A549 (cell line): ENCODE measurements at regions not wholly inside any gene's neighbourhood (a gene's known extent, or its start where the extent isn't known, plus 50 kb on each side); places are given as distances from the start of the nearest gene placed in this dataset.

Experiments
- ATAC-seq, 2 experiments: fragments of 200-7000 bp in 1 of 2; fragments of >200 bp in 1 of 2; cut with Nextera tagmentation in 1 of 2; cut with Tn5 transposase in 1 of 2; 3 replicates each; pipeline versions ENCODE4 v1.8.0 to v1.9.1; 2018 to 2020; ENCODE audit warnings: mild to moderate bottlenecking in 1 of 2, moderate library complexity in 1 of 2
- CTCF ChIA-PET: fragments of 300-600 bp; sonication (Branson Sonifier 250); formaldehyde crosslinking; extraction: SDS; loops from one replicate; lab custom pipeline; 2021; ENCODE audit warnings: antibody characterized with exemption, inconsistent platforms; lab: Yijun Ruan, JAX
- POLR2A ChIA-PET: fragments of 350-600 bp; formaldehyde crosslinking; extraction: SDS; loops from one replicate; lab custom pipeline; 2021; ENCODE audit warnings: antibody characterized with exemption, inconsistent platforms; lab: Yijun Ruan, JAX
- DNase-seq, 2 experiments: peaks; one replicate each; pipeline versions ENCODE4 v3.0.0 to v3.0.0-alpha.2; 2011 to 2016; ENCODE audit warnings: low read depth in 1 of 2, low spot score in 1 of 2
- FAIRE-seq: peaks from 2 replicates; lab custom pipeline; 2011; peaks lifted over from hg19 to GRCh38; lab: Jason Lieb, UNC
- H3K27ac ChIP-seq, 2 experiments: fragments of >200 bp; sonication (Bioruptor Twin); formaldehyde crosslinking; 3 replicates each; pipeline ENCODE4 v1.5.1; 2016 to 2017
- H3K4me1 ChIP-seq: fragments of >200 bp; sonication (Bioruptor Twin); formaldehyde crosslinking; 3 replicates; pipeline ENCODE4 v1.6.1; 2016
- H3K4me2 ChIP-seq: fragments of >200 bp; sonication (Bioruptor Twin); formaldehyde crosslinking; 3 replicates; pipeline ENCODE4 v1.6.1; 2016
- H3K4me3 ChIP-seq: fragments of >200 bp; sonication (Bioruptor Twin); formaldehyde crosslinking; 3 replicates; pipeline ENCODE4 v1.5.1; 2016
- H3K9me3 ChIP-seq: fragments of >200 bp; sonication (Bioruptor Twin); formaldehyde crosslinking; 3 replicates; pipeline ENCODE4 v1.6.1; 2016
- ATOH8 ChIP-seq: fragments of 250-450 bp; sonication (Bioruptor Pico); IDR thresholded peaks from 2 replicates; pipeline ENCODE4 v1.5.0; 2020; ENCODE audit warnings: low read depth, mild to moderate bottlenecking, moderate library complexity
- BHLHE40 ChIP-seq: IDR thresholded peaks from 2 replicates; pipeline ENCODE4 v1.6.1; 2012; ENCODE audit warnings: low read depth, low read length, inconsistent platforms
- CBX8 ChIP-seq: fragments of 200-600 bp; sonication (generic); IDR thresholded peaks from 2 replicates; pipeline ENCODE4 v1.6.1; 2016
- CHD2 ChIP-seq: fragments of 150-350 bp; IDR thresholded peaks from 2 replicates; pipeline ENCODE4 v1.6.1; 2014; ENCODE audit warnings: low read length; ENCODE audit not compliant: partially characterized antibody
- CHD4 ChIP-seq: fragments of 200-600 bp; sonication (generic); IDR thresholded peaks from 2 replicates; pipeline ENCODE4 v1.6.1; 2016; ENCODE audit warnings: antibody characterized with exemption, mild to moderate bottlenecking, borderline replicate concordance
- E2F6 ChIP-seq: IDR thresholded peaks from 2 replicates; pipeline ENCODE4 v1.6.1; 2012; ENCODE audit warnings: low read depth, borderline replicate concordance
- EP300 ChIP-seq, 2 experiments: fragments of >200 bp; sonication (Bioruptor Twin); formaldehyde crosslinking; IDR thresholded peaks; 2 replicates in 1 of 2; 3 replicates in 1 of 2; pipeline ENCODE4 v1.6.1; 2016 to 2017
- FOSB ChIP-seq: fragments of 250-450 bp; sonication (Bioruptor Pico); IDR thresholded peaks from 2 replicates; pipeline ENCODE4 v1.5.0; 2020; ENCODE audit warnings: mild to moderate bottlenecking, moderate library complexity
- FOSL2 ChIP-seq, 2 experiments: fragments of 450-650 bp in 1 of 2; fragments of >200 bp in 1 of 2; sonication (Bioruptor Twin) in 1 of 2; formaldehyde crosslinking; IDR thresholded peaks; 2 replicates each; pipeline versions ENCODE4 v1.5.0 to v1.6.1; 2016 to 2020; ENCODE audit warnings: mild to moderate bottlenecking in 1 of 2, moderate library complexity in 1 of 2
- GATA3 ChIP-seq: IDR thresholded peaks from 2 replicates; pipeline ENCODE4 v1.6.1; 2012; ENCODE audit warnings: borderline replicate concordance
- HES2 ChIP-seq: fragments of >200 bp; sonication (Bioruptor Twin); formaldehyde crosslinking; IDR thresholded peaks from 2 replicates; pipeline ENCODE4 v1.6.1; 2016
- JUN ChIP-seq, 2 experiments: fragments of >200 bp; sonication (Bioruptor Twin); formaldehyde crosslinking; IDR thresholded peaks; 2 replicates in 1 of 2; 3 replicates in 1 of 2; pipeline ENCODE4 v1.6.1; 2016 to 2017
- KDM1A ChIP-seq: fragments of 200-600 bp; sonication (generic); IDR thresholded peaks from 2 replicates; pipeline ENCODE4 v1.6.1; 2016; ENCODE audit warnings: low read depth, mild to moderate bottlenecking
- MAX ChIP-seq: IDR thresholded peaks from 2 replicates; pipeline ENCODE4 v1.6.1; 2012
- PBX3 ChIP-seq: IDR thresholded peaks from 2 replicates; pipeline ENCODE4 v1.6.1; 2012
- PHF8 ChIP-seq: fragments of 200-600 bp; sonication (generic); IDR thresholded peaks from 2 replicates; pipeline ENCODE4 v1.6.1; 2016; ENCODE audit warnings: low read depth, mild to moderate bottlenecking, antibody characterized with exemption, moderate library complexity, borderline replicate concordance
- RCOR1 ChIP-seq: fragments of 150-350 bp; IDR thresholded peaks from 2 replicates; pipeline ENCODE4 v1.6.1; 2014; ENCODE audit warnings: antibody characterized with exemption, low read length, low read depth
- TFCP2L1 ChIP-seq: fragments of 250-450 bp; sonication (Bioruptor Pico); IDR thresholded peaks from 2 replicates; pipeline ENCODE4 v1.5.0; 2021; ENCODE audit warnings: mild to moderate bottlenecking
- USF2 ChIP-seq: fragments of 450-650 bp; IDR thresholded peaks from 2 replicates; pipeline ENCODE4 v1.6.1; 2014; ENCODE audit warnings: antibody characterized with exemption
- WGBS: methylation state at CpG from one replicate; pipeline ENCODE4 v1.1.6; 2017; ENCODE audit errors: missing lambda C conversion rate; 5-methylcytosine and 5-hydroxymethylcytosine counted together
- TF ChIP-seq, protein P1 (sequence below): fragments of 200-600 bp; sonication (generic); IDR thresholded peaks from 2 replicates; pipeline ENCODE4 v1.6.1; 2016; ENCODE audit warnings: antibody characterized with exemption, mild to moderate bottlenecking, moderate library complexity

- ATAC-seq, result no peak
- TF ChIP-seq RCOR1 (no peak), USF2 (no peak), PBX3 (no peak), FOSB (no peak), CHD2 (no peak), TFCP2L1 (no peak), MAX (no peak), KDM1A (no peak)
- TF ChIP-seq, protein P1, sequence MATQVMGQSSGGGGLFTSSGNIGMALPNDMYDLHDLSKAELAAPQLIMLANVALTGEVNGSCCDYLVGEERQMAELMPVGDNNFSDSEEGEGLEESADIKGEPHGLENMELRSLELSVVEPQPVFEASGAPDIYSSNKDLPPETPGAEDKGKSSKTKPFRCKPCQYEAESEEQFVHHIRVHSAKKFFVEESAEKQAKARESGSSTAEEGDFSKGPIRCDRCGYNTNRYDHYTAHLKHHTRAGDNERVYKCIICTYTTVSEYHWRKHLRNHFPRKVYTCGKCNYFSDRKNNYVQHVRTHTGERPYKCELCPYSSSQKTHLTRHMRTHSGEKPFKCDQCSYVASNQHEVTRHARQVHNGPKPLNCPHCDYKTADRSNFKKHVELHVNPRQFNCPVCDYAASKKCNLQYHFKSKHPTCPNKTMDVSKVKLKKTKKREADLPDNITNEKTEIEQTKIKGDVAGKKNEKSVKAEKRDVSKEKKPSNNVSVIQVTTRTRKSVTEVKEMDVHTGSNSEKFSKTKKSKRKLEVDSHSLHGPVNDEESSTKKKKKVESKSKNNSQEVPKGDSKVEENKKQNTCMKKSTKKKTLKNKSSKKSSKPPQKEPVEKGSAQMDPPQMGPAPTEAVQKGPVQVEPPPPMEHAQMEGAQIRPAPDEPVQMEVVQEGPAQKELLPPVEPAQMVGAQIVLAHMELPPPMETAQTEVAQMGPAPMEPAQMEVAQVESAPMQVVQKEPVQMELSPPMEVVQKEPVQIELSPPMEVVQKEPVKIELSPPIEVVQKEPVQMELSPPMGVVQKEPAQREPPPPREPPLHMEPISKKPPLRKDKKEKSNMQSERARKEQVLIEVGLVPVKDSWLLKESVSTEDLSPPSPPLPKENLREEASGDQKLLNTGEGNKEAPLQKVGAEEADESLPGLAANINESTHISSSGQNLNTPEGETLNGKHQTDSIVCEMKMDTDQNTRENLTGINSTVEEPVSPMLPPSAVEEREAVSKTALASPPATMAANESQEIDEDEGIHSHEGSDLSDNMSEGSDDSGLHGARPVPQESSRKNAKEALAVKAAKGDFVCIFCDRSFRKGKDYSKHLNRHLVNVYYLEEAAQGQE, result no peak
- Histone ChIP-seq H3K4me3 (no peak overlapping the region), H3K4me1 (no peaks in the 10 kb centered on the region), H3K4me2 (no peak overlapping the region), H3K27ac (no peak overlapping the region), H3K9me3 (no peaks in the 10 kb centered on the region; the same call in 2 of the 3 replicates)
- CTCF ChIA-PET, result no interaction called here
- no peak for DNase-seq
- WGBS, result 3% methylated on average over 2 of the region's 2 CpGs
- POLR2A ChIA-PET, result no interaction called here
- FAIRE-seq, result no peak
Measured at GRCh38 chr2:125870264-125870663, 785.7 kb upstream of the GYPC start.

- FAIRE-seq (no peak), DNase-seq (no peak)
- CTCF ChIA-PET, result no interaction called here
Measured at GRCh38 chr2:125870746-125871145, 785.2 kb upstream of the GYPC start.

GRCh38 chr2:125874564-125874963 lies 781.4 kb upstream of the GYPC start:
- ChIA-PET POLR2A (no interaction called here), CTCF (interaction anchor here (0.6 kb wide), 1 partner anchor 790 kb away, joined by 3 read pairs; no protein-coding TSS in a partner anchor)
- WGBS, result 6% methylated on average over 6 of the region's 6 CpGs
- DNase-seq (no peak), ATAC-seq (no peak), FAIRE-seq (no peak)
- Histone ChIP-seq H3K4me2 (no peak overlapping the region), H3K4me3 (no peak overlapping the region), H3K9me3 (no peaks in the 10 kb centered on the region; the same call in 2 of the 3 replicates), H3K4me1 (no peaks in the 10 kb centered on the region), H3K27ac (no peak overlapping the region)
- TF ChIP-seq E2F6 (no peak), JUN (IDR thresholded peaks at IDR 0.05) (no peak)

More at GRCh38 chr2:125870746-125871145, 785.2 kb upstream of the GYPC start:
- Histone ChIP-seq H3K4me3 (no peak overlapping the region), H3K4me1 (no peaks in the 10 kb centered on the region), H3K4me2 (no peak overlapping the region), H3K27ac (no peak overlapping the region), H3K9me3 (no peaks in the 10 kb centered on the region; the same call in 2 of the 3 replicates)
- 0% methylated on average over 1 of the region's 1 CpG for WGBS
- ATAC-seq, result no peak
- POLR2A ChIA-PET, result no interaction called here
- TF ChIP-seq RCOR1 (no peak), CBX8 (no peak), PHF8 (no peak)

GRCh38 chr2:125885340-125885739 lies 770.6 kb upstream of the GYPC start:
- 0 out of 3 replicates have a peak, but pooled peaks cover 4% of the 10 kb centered on the region for H3K9me3 ChIP-seq
- no peak overlapping the region for H3K4me2 ChIP-seq
- no peak overlapping the region for H3K4me3 ChIP-seq
- ATAC-seq (no peak), FAIRE-seq (no peak), DNase-seq (no peak)
- H3K27ac ChIP-seq, result no peak overlapping the region
- CTCF ChIA-PET, result no interaction called here
- POLR2A ChIA-PET, result no interaction called here
- no peaks in the 10 kb centered on the region for H3K4me1 ChIP-seq
- WGBS, result 36% methylated on average over 3 of the region's 3 CpGs
- TF ChIP-seq BHLHE40 (no peak), ATOH8 (CRISPR knock-in tag) (no peak), USF2 (no peak), GATA3 (no peak), FOSL2 (IDR thresholded peaks at IDR 0.05) (no peak), FOSL2 (CRISPR knock-in tag; IDR thresholded peaks at IDR 0.05) (no peak), EP300 (IDR thresholded peaks at IDR 0.05) (no peak), HES2 (no peak), CHD4 (no peak)
